Superior temporal gyrus (tissue), 1 donor: ENCODE measurements at regions not wholly inside any gene's neighbourhood (a gene's known extent, or its start where the extent isn't known, plus 50 kb on each side); places are given as distances from the start of the nearest gene placed in this dataset.

Experiments used
- DNase-seq: peaks from one replicate; pipeline ENCODE4 v3.0.0-alpha.2; 2016; ENCODE audit errors: extremely low spot score

DNA sequence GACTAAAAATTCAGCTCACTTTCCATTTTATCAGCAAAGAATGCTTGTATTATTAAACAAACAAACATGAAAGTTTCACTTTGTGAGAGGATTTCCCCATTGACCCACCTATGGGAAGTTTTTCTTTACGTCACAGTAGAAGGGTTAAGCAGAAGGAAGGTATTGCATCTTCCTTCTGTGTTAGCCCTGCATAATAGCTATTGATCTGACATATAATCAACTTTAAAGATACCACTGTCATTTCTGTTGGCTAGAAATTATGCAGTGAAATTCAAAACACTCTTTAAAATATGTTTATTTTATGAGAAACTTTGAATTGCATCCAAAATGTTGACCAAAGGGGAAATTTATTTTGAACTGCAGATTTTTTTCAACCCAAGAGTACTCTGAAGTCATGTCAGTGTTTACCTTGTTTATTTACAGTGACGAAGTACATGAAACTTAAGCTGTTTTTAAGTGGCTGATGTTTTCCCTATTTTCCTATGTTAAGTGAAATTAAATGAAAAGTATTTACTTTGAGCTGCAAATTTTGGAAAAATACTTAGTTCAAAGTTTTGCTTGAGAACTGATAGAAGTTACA lies 566.4 kb downstream of the ZEB2 start:
- DNase-seq, result no peak

DNA sequence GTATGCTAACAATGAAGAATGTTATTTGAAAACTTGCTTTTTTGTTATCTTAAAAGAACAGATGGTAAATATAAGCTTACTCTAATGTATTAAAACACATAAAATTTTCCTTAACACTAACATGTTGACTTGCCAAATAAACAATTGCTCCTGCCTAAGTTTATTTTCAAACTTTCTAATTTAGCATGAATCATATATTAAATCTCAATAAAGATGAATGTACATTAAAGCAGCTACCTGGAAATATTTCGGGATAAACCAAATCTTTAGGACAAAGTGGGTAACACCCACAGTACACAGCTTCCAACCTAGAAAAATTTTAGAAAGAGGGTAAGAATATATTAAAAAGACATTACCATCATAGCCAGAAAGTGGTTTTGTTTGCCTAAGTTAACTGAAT lies 567.4 kb downstream of the ZEB2 start:
- DNase-seq, result no peak

DNA sequence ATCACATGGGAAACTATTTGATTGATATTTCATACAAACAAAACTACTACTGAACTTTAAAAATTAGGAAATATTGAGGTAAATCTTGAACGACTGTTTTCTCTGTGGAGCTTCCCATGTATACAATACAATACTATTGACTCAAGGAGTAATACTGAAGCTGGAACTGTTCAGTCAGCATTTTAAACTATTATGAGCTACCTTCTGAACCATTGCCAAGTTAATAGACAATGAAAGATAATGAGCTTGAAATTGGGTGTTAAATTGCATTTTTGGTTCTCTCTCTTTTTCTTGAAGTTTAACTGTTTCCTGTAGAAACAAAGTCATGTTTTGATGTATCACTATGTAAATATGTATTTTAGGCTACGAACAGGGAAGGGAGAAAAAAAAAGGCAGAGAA lies 569.2 kb downstream of the ZEB2 start:
- no peak for DNase-seq

DNA sequence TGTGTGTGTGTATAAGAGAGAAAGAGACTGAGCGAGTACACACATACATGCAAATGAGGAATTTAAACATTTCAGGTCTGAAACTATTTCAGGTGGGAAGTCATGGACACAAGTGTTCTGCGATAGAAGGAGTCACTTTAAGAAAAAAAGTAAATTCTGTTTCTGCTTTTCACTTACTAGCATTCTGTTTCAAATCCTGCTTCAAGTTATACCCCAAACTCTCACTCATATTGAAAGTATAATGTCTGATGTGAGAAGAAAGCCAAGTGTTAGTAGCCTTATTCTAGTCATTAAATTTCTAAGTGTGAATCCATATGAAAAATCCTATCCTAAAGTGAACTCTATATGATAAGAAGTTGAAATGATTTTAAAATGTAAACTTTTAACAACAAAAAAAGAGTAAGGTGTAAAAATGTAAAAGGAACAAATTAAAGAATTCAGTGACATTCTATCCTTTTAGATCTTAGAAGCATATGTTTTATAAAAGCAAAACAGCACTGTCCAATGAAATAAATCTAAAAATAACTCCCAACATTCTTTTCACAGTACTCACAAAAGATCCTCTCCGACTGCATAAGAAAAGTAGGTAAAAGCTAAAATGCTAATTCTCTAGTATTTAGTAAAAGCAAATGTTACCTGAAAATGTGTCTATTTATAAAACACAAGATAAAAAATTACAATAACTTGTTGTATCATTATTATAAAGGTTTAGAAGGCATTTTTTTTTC lies 570.6 kb downstream of the ZEB2 start:
- peak; percentile 38 for DNase-seq

DNA sequence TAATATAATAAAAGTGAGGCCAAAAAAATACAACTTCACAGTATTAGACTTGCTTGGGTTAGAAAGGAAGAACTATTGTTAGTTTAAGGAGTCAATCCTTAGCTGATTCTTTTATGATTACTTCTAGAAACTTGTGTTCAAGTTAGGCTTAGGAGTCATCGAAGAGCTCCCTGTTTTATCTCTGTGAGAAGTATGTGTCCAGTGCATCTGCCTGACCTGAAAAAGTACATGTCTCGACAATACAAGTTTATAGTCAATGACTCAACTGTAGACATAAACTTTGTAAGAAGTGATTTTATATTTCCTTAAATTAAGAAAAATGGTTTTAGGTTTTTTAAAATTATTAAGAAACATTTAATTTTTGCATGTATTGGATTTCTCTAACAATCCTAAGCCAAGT lies 571.2 kb downstream of the ZEB2 start:
- DNase-seq, result no peak

DNA sequence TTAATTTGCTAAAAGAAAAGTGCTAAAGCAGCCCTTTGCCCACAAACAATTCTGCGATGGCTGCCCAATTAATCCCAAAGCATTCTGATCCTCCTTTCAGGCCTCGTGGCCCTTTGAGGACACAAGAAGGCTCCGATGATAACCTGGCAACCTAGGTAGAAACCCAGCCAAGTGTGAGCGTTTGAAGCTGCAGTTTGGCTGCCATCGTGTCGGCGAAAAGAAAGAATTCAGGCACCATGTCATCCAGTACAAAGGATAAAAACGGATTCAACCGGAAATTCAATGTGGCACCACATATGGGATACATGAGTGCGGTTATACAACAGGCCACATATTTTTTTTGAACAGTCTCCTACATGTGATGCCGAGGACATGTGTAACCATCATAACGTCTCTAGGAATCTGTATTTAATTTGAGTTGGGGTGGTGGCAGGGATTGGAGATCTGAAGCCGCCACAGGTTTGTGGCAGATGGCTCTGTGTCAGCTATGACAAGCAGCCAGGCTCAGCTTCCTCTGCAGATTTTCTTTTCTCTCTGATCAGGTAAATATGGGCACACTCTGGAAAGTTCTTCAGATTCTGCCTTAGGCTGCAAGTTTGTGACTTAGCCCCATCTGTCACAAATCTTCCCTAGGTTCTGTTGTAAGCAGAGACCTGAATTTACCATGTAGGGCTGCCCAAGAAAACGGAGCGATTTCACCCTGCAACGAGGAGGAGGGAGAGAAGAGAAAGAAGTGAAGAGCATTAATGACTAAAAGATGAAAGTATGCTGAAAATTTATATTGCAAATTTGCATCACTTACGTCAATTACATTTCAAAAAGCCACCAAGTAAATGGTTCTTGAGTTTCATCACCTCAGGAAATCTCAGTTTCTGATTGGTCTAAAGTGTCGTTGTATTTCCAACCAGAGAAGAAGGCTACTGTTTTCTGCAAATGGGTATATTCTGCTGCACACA lies 573.2 kb downstream of the ZEB2 start:
- peak; percentile 52 for DNase-seq

DNA sequence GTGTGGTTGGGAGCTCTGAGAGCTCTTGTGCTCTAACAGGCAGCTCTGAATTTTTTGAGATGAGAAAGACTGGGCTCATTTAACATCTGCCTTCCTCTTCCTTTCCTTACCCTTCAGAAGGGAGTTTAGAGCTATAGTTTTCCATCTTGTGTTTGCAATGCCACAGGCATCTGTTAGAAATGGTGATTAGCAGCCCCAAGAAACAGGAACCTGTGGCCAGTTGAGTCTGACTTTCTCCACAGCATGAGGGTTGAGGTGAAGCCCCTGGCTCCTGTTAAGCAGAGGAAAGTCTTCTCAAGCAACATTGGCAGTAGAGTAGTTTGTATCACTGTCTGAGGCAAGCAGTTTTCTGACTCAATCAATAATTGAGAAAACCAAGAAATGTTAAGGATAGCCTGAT lies 577.4 kb downstream of the ZEB2 start:
- no peak for DNase-seq

DNA sequence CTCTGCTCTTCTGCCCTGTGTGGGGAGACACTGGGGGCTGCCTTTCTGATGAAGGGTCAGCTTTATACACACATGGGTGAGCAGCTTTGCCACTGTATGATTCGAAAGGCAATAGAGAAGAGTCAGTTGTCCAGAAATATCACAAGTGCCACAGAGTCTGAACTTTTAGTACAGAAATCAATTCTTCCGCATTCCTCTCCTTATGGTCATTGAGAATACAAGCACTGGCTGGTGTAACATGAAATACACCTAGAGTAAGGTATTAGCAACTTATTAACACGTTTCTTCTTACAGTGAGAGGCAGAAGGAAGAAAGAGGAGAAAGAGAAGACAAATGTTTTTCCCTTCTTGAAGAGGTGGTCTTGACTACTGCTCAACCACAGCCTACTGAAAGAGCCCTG lies 579.2 kb downstream of the ZEB2 start:
- no peak for DNase-seq

DNA sequence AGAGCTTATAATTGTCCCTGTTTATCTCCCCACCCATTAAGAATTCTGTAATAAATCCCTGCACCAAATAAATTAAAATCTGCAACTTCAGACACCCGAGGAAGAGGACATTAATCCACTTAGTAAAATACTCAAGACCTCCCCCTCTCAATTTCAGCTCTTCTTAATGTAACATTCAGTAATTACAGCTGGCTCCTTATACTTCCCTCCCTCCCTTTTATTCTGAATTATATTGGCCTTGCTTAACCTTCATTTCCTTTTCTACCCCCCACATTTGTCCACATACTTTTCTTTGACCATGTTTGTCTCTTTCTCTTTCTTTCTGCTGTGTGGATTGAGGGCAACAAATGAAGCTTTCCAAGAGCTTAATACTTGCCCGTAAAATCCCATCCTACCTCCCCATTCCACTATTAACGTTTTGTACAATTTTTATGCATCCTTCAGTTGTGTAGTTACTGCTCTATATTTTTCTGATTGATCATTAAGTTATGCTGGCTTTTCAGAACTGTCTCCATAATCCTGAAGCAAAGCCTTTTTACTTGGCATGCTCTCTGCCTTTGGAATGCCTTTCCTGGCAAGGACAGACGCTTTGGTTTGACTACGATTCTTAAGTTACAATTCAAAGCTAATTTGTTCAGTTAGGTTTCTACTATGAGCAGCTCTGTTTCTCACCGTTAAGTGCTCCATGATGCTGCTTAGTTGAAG lies 580.1 kb downstream of the ZEB2 start:
- DNase-seq, result peak; percentile 51

DNA sequence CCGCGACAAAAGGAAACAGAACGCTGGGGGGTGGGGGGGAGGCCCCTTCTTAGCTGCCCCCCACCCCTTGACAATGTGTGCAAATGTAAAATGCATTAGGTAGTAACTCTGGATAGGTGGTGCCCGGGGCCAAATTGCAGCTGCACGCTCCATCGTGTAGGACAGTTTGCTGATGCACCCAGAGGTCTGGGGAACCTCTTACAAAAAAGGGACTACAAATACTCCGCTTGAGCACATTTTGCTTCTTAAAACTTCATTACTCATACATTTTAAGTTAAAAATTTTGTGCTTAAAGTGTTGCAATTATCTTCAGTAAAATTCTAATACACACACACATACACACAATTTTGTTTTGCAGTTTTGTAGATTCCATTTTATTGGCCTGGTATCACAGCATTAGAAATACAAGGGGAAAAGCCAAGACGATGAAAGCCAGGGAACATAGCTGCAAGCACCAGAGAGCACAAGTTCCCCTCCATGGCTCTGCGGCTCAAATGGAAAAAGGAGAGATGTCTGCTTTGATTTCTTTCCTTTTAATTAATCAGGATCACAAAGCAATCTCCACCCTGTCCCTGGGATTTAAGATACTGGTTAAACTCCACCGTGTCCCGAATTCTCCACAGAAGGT lies 582.1 kb downstream of the ZEB2 start:
- DNase-seq, result peak; percentile 43

DNA sequence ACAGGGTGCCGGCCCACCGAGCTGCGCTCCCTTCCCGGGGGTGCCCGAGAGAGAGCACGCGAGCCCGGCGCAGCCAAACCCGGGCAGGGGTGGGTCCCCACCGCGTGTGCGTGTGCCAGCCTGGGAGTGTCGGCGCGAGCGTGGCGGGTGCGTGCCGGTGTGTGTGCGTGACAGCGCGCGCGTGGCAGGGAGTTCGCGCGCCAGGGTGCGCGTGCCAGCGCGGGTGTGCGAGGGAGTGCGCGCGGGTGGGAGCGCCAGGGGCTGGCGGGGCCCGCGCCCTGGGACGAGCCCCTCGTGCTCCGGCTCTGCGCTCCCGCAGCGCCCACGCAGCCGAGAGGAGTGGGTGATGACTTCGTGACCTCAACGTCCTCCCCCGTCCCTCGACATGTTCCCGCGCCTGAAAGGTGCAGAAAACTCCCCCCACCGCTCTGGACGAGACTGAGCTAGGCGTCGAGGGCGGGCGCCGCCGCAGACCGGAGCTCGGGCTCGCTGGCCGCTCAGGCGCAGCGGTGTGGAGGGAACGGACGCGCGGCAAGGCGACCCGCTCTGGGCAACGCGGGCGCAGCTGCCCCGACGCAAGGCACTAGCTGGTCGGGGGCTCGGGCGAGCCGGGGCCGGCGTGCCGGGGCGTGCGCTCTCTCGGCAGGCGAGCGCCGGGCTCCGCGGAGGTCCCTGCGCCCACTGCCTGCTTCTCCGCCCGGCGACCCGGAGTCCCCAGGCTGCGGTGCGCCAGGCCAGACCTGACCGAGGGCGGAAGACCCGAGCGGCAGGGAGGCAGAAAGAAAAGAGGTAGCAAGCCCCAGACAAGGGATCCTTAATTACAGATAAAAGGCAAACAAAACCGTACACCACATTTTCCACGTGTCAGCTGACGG lies 582.8 kb downstream of the ZEB2 start:
- DNase-seq, result no peak

DNA sequence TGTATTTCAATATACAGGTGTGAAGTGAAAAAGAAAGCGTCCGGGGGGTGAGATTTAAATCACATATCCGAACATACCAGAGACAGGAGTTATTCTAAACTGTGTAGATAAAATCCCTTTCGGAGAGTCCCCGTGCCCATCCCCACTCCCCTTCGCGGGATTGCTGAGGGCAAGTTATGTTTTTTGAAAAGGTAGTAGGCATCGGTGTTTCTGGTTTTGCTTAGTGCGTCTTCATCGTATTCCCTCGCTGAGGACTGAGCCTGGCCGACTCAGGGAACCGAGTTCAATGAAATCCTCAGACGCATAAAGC lies 583.4 kb downstream of the ZEB2 start:
- DNase-seq, result peak; percentile 45

DNA sequence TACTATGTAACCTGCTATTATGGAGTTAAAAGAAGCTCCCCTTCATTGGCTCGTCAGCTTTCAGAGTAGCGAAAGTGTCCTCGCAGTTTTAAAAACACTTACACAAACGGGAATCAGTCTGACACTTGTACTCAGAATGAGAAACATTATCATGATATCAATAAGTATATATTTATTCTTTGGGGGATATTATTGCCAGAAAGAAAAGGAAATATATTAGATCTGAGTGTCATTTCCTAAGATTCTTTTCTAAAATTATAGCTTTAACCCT lies 584.5 kb downstream of the ZEB2 start:
- peak; percentile 46 for DNase-seq

DNA sequence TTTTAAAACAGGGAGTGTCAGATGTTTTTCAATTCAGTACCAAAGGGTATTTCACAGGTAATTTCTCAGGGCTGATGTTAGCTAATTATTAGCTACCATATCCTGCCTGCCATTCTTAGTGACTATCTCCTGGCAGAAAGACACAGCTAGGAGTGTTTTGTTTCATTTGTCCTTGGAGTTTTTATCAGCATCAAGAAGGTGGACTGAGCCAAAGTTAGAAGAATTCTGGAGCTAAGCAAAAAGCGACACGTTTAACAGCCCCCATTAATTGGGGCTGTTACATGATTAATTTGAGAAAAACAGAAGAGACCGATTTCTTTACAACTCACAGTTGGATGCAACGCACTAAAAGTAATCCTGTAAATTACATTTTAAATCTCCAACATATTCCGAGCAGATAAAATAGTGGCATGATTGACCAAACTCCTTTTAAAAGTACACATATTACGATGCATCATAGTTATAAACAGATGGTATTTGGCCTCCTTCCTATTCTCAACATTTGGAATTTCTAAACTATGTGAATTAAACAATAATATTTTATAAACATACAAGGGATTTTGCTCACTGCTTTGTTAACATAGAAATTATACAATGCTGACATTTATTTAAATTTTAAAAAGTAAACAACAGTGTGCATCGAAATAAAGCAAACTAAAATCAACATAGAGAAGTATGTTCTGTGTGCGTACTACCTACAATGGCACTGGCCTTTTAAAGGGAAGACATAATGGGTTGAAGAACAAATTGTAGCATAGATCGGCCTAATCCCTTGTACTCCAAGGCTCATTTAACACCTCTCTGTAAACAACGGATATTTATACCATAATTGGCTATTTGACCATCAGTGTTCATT lies 585.1 kb downstream of the ZEB2 start:
- no peak for DNase-seq

DNA sequence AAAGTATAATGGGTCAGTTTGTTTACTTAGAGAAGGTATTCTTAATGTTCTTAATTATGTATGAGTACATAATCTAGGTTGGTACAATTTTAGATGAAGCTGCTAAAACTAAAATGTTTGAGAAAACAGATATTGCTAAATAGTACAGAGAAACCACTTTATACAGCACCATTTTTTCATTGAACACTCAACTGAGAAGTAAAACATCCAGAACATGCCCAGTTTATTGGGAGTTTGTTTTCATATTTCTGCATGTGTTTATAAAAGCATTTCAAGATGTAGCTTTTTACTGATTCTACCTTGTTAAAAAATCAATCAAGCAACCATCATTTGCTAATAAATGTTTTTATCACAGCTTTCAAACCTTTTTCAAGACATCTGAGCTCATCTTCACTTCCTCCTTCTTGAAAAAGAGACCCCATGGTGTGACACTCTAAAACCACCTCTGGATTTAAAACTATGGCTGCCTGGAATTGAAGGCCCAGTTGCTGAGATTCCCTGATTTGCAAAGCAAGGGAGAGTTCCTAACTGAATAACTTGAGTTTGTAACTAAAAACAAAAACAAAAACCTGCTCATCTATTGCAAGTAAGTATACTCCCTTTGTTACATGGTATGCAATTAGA lies 585.9 kb downstream of the ZEB2 start:
- DNase-seq, result no peak

DNA sequence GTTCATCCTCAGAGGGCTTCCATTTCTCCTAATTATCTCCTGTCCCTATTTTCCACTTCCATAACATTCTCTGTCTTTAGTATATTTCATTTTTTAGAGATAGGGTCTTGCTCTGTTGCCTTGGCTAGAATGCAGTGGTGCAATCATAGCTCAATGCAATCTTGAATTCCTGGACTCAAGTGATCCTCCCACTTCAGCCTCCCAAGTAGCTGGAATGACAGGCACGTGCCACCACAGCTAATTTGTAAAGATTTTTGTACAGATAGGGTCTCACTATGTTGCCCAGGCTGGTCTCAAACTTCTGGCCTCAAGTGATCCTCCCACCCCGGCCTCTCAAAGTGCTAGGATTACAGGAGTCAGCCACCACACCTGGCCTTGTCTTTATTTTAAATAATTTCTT lies 589.0 kb downstream of the ZEB2 start:
- no peak for DNase-seq

DNA sequence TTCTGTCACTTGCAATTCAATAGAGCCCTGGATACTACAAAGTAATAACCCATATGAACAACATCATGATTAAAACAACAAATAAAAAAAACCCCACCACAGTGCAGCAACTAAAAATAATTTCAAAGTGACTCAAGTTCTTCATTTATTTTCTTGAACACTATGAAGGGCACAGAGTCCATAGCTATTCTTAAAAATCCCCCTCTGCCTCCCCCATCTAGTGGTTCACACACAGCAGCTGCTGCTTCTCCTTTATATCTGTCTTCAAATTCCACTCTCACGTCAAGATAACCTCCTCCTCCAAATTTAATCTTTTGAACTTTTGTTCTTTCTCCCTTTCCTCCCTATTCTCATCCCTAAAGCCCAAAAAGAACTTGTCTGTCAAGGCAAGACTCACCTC lies 591.3 kb downstream of the ZEB2 start:
- DNase-seq, result no peak

DNA sequence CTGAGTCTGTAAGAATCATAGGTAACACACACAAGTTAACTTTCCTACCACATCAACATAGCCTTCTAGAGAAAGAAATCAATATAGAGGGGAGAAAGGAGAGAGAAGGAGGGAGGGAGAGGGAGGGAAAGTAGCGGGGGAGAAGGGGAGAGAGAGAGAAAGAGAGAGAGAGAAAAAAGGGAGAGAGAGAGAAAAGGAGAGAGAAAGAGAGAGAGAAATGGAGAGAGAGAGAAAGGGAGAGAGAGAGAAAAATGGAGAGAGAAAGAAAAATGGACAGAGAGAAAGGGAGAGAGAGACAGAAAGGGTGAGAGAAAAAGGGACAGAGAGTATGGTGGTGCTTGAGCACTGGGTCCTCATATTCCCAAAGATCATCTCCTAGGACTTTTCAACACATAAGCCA lies 591.7 kb downstream of the ZEB2 start:
- DNase-seq, result no peak

DNA sequence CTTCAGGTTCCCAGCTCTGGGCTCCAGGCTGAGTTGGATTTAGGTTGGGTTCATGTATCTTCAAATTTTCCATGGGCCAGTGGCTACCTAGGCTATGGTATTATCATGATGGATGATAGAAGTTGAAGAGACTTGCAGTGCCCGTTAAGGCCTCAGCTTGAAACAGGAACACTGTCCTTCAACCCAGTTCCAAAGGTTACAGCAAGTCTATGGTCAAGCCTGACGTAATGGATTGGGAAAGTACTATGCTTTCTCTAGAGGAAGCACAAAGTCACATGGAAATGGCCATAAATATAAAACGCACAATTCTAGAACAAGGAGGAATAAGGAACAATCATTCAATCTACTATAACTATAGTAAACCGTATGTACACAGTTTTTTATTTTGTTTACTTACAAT lies 593.2 kb downstream of the ZEB2 start:
- no peak for DNase-seq
